KMS-11 (cell line): ENCODE measurements at regions not wholly inside any gene's neighbourhood (a gene's known extent, or its start where the extent isn't known, plus 50 kb on each side); places are given as distances from the start of the nearest gene placed in this dataset.

Experiments
- H2AFZ ChIP-seq: fragments of 200-600 bp; sonication (generic); 2 replicates; pipeline ENCODE4 v1.6.1; 2016; ENCODE audit warnings: antibody characterized with exemption, mixed run types, low read depth
- H3K27ac ChIP-seq: fragments of 200-600 bp; sonication (generic); 2 replicates; pipeline ENCODE4 v1.6.1; 2016; ENCODE audit warnings: mild to moderate bottlenecking, mixed run types
- H3K27me3 ChIP-seq: fragments of 200-600 bp; sonication (generic); 2 replicates; pipeline ENCODE4 v1.6.1; 2017; ENCODE audit warnings: mild to moderate bottlenecking, low read depth, mixed run types, moderate library complexity; ENCODE audit not compliant: insufficient read depth
- H3K36me3 ChIP-seq: fragments of 200-600 bp; sonication (generic); 2 replicates; pipeline ENCODE4 v1.6.1; 2017; ENCODE audit warnings: mild to moderate bottlenecking, mixed run types; ENCODE audit not compliant: insufficient read depth
- H3K4me1 ChIP-seq: fragments of 200-600 bp; sonication (generic); 2 replicates; pipeline ENCODE4 v1.6.1; 2016; ENCODE audit warnings: mild to moderate bottlenecking, low read depth, mixed run types; ENCODE audit not compliant: poor library complexity, severe bottlenecking
- H3K4me2 ChIP-seq: fragments of 200-600 bp; sonication (generic); 2 replicates; pipeline ENCODE4 v1.7.0; 2016; ENCODE audit warnings: mild to moderate bottlenecking, mixed run types
- H3K4me3 ChIP-seq: fragments of 200-600 bp; sonication (generic); IDR thresholded peaks from 2 replicates; pipeline ENCODE4 v1.6.1; 2017; ENCODE audit warnings: low read depth, low read length, mixed read lengths; ENCODE audit not compliant: insufficient read depth
- H3K79me2 ChIP-seq: fragments of 200-600 bp; sonication (generic); 2 replicates; pipeline ENCODE4 v1.6.1; 2016; ENCODE audit warnings: low read depth, mixed run types; ENCODE audit not compliant: insufficient read depth
- H3K9ac ChIP-seq: fragments of 200-600 bp; sonication (generic); 2 replicates; pipeline ENCODE4 v1.6.1; 2016; ENCODE audit warnings: mild to moderate bottlenecking, mixed run types
- H4K20me1 ChIP-seq: fragments of 200-600 bp; sonication (generic); 2 replicates; pipeline ENCODE4 v1.6.1; 2016; ENCODE audit warnings: mild to moderate bottlenecking, mixed run types; ENCODE audit not compliant: insufficient read depth
- TF ChIP-seq, protein P1 (sequence below): fragments of 200-600 bp; sonication (generic); conservative IDR thresholded peaks from 2 replicates; pipeline ENCODE4 v1.6.1; 2017; ENCODE audit warnings: low read depth, mild to moderate bottlenecking, antibody characterized with exemption, low read length, moderate library complexity, mixed read lengths

GRCh38 chr11:70019576-70020011 lies 58.5 kb upstream of the ANO1 start:
- no peak overlapping the region for H3K27ac ChIP-seq
- no peak overlapping the region for H2AFZ ChIP-seq
- no peak overlapping the region for H3K4me3 ChIP-seq
- TF ChIP-seq, protein P1, sequence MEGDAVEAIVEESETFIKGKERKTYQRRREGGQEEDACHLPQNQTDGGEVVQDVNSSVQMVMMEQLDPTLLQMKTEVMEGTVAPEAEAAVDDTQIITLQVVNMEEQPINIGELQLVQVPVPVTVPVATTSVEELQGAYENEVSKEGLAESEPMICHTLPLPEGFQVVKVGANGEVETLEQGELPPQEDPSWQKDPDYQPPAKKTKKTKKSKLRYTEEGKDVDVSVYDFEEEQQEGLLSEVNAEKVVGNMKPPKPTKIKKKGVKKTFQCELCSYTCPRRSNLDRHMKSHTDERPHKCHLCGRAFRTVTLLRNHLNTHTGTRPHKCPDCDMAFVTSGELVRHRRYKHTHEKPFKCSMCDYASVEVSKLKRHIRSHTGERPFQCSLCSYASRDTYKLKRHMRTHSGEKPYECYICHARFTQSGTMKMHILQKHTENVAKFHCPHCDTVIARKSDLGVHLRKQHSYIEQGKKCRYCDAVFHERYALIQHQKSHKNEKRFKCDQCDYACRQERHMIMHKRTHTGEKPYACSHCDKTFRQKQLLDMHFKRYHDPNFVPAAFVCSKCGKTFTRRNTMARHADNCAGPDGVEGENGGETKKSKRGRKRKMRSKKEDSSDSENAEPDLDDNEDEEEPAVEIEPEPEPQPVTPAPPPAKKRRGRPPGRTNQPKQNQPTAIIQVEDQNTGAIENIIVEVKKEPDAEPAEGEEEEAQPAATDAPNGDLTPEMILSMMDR, result no peak
- peaks cover 3% of the 10 kb centered on the region; the same call in 1 of the 2 replicates for H3K27me3 ChIP-seq
- H4K20me1 ChIP-seq, result no peaks in the 10 kb centered on the region
- H3K36me3 ChIP-seq, result no peaks in the 10 kb centered on the region
- no peak overlapping the region for H3K4me2 ChIP-seq
- H3K9ac ChIP-seq, result no peak overlapping the region
- H3K4me1 ChIP-seq, result no peaks in the 10 kb centered on the region
- no peaks in the 10 kb centered on the region for H3K79me2 ChIP-seq

DNA sequence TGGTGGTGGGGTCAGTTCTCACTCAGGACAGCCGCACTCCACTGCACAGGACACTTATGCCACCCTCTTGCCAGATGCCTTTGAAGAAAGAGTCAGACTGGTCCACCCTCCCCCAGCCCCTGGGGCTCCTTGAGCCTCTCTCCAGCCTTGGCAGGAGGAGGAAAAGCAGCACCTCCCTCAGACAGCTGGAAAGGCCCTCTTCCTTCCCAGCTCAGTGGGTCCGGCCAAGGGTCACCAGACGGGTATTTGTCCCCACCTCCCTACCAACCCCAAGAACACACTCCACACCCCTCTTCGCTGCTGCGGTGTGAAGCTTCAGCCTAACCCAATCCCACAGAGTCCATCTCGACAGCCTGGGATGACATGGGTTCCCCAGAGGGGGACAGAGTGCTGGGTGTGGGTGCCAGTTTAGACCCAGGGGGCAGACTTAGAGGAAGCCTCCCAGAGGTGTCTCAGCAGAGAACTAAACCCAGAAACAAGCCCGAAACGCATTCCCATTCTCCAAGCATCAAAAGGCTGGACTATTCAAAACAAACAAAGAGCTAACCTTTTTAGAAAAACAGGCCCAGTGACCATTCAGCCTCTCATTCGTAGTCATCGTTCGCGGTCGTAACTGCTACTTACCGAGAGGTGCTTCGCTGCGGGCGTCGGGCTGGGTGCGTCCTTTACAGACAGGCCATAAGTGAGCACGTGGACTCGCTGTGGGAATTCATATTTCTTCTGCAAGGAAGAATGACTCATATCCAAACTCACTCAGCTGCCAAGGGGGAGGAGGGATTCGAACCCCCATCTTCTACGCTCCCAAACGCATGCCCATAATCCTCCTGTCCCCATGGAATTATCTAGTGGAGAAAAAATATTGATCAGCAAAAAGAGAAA lies 57.5 kb upstream of the ANO1 start:
- Histone ChIP-seq H2AFZ (no peak overlapping the region), H3K36me3 (no peaks in the 10 kb centered on the region), H3K27me3 (peaks cover 3% of the 10 kb centered on the region; the same call in 1 of the 2 replicates), H3K9ac (no peak overlapping the region), H3K79me2 (no peaks in the 10 kb centered on the region), H3K4me2 (no peak overlapping the region), H3K27ac (no peak overlapping the region), H4K20me1 (no peaks in the 10 kb centered on the region), H3K4me3 (no peak overlapping the region), H3K4me1 (no peaks in the 10 kb centered on the region)
- TF ChIP-seq, protein P1, result no peak

- no peaks in the 10 kb centered on the region for H3K36me3 ChIP-seq
- H3K4me3 ChIP-seq, result no peak overlapping the region
- no peak overlapping the region for H3K9ac ChIP-seq
- TF ChIP-seq, protein P1, result no peak
- no peak overlapping the region for H3K27ac ChIP-seq
- H3K4me1 ChIP-seq, result no peaks in the 10 kb centered on the region
- peaks cover 3% of the 10 kb centered on the region; the same call in 1 of the 2 replicates for H3K27me3 ChIP-seq
- H2AFZ ChIP-seq, result no peak overlapping the region
- no peaks in the 10 kb centered on the region for H3K79me2 ChIP-seq
- no peaks in the 10 kb centered on the region for H4K20me1 ChIP-seq
- no peak overlapping the region for H3K4me2 ChIP-seq
Measured at GRCh38 chr11:70021586-70021985, 56.5 kb upstream of the ANO1 start.

DNA sequence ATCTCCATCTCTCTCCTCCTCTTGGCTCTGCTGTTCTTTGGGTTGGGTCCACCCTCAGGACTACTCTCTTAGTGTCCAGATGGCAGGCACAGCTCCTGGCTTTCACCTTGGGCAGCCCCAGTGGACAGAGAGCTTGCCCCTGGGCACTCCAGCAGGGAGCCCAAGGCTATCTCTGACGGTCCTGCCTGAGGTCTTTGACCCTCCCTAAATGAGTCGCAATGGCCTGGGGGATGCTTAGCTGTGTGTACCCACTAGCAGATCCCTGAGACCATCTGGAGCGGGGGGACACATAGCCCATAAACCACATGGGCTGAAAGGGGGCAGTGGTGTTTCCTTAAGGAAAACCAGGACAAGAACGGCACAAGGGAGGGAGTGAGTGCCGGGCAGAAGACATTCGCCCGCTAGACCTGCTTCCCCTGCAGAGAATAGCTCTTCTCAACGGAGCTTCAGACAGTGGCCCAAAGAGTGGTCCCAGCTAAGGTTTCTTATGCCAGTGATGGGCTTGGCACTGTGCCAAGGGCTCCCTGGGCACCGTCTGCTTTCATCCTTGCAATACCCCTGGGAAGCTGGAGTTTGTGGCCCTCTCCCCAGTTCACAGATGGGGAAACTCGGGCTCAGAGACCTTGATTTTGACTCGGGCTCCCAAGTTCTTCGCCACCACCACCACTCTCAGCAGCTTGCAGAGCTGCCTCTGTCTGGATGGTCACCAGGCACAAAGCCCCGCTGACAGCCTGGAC lies 53.9 kb upstream of the ANO1 start:
- H3K36me3 ChIP-seq, result no peaks in the 10 kb centered on the region
- H3K27ac ChIP-seq, result no peak overlapping the region
- H3K4me3 ChIP-seq, result no peak overlapping the region
- H3K4me1 ChIP-seq, result no peaks in the 10 kb centered on the region
- H4K20me1 ChIP-seq, result no peaks in the 10 kb centered on the region
- no peak overlapping the region for H2AFZ ChIP-seq
- H3K4me2 ChIP-seq, result no peak overlapping the region
- H3K9ac ChIP-seq, result no peak overlapping the region
- peaks cover 3% of the 10 kb centered on the region; the same call in 1 of the 2 replicates for H3K27me3 ChIP-seq
- TF ChIP-seq, protein P1, result no peak
- H3K79me2 ChIP-seq, result no peaks in the 10 kb centered on the region
